Pulmonary artery endothelial cell (primary cell): ENCODE measurements at regions not wholly inside any gene's neighbourhood (a gene's known extent, or its start where the extent isn't known, plus 50 kb on each side); places are given as distances from the start of the nearest gene placed in this dataset.
"Not testable (repeated sequence)": the region's sequence is repeated elsewhere in the genome, so short reads cannot be mapped to it uniquely, and the experiment has no call there.

Source experiments
- DNase-seq: peaks from one replicate; pipeline ENCODE4 v3.0.0-alpha.2; 2011; ENCODE audit warnings: low read depth, low spot score

GRCh38 chr18:68244786-68245185 lies 470.1 kb downstream of the TMX3 start:
- DNase-seq: no peak

- DNase-seq: no peak
Measured at GRCh38 chr18:68241881-68242280, 473.0 kb downstream of the TMX3 start.

GRCh38 chr18:68234676-68235075 lies 480.2 kb downstream of the TMX3 start:
- DNase-seq: no peak

GRCh38 chr18:68234131-68234530 lies 480.8 kb downstream of the TMX3 start:
- no peak for DNase-seq

- no peak for DNase-seq
Measured at GRCh38 chr18:68233018-68233417, 481.9 kb downstream of the TMX3 start.

- DNase-seq: no peak
Measured at GRCh38 chr18:68229351-68229750, 485.6 kb downstream of the TMX3 start.

- DNase-seq: no peak
Measured at GRCh38 chr18:68221111-68221724, 493.7 kb downstream of the TMX3 start.

GRCh38 chr18:68220458-68220857 lies 494.4 kb downstream of the TMX3 start:
- DNase-seq: no peak

GRCh38 chr18:68219872-68220271 lies 495.0 kb downstream of the TMX3 start:
- DNase-seq: no peak

GRCh38 chr18:68219274-68219673 lies 495.6 kb downstream of the TMX3 start:
- no peak for DNase-seq

GRCh38 chr18:68215931-68216330 lies 499.0 kb downstream of the TMX3 start:
- DNase-seq: no peak

GRCh38 chr18:68186039-68186438 lies 528.9 kb downstream of the TMX3 start:
- DNase-seq: no peak

- no peak for DNase-seq
Measured at GRCh38 chr18:68181956-68182355, 533.0 kb downstream of the TMX3 start.

- no peak for DNase-seq
Measured at GRCh38 chr18:68179811-68180210, 535.1 kb downstream of the TMX3 start.

- no peak for DNase-seq
Measured at GRCh38 chr18:68178921-68179320, 536.0 kb downstream of the TMX3 start.

- no peak for DNase-seq
Measured at GRCh38 chr18:68177807-68178702, 536.9 kb downstream of the TMX3 start.

GRCh38 chr18:68176901-68177300 lies 538.0 kb downstream of the TMX3 start:
- DNase-seq: no peak

- no peak for DNase-seq
Measured at GRCh38 chr18:68172842-68173549, 541.9 kb downstream of the TMX3 start.

- DNase-seq: no peak
Measured at GRCh38 chr18:68164909-68165308, 550.0 kb downstream of the TMX3 start.

GRCh38 chr18:68153821-68154220 lies 561.1 kb downstream of the TMX3 start:
- not testable (repeated sequence) for DNase-seq

GRCh38 chr18:68152770-68153169 lies 562.1 kb downstream of the TMX3 start:
- no peak for DNase-seq

- DNase-seq: no peak
Measured at GRCh38 chr18:68150961-68151360, 563.9 kb downstream of the TMX3 start.
